Thyroid gland (tissue), 4 donors: ENCODE measurements at regions not wholly inside any gene's neighbourhood (a gene's known extent, or its start where the extent isn't known, plus 50 kb on each side); places are given as distances from the start of the nearest gene placed in this dataset.

ENCODE experiments used
- DNase-seq, 2 donors: peaks; one replicate each; pipeline ENCODE4 v3.0.0-alpha.2; 2019
- H3K27ac ChIP-seq, 3 donors: fragments of 200-600 bp; sonication (generic); 1 replicate in 2 of 3; 2 replicates in 1 of 3; pipeline ENCODE4 v1.5.1; 2016 to 2019; ENCODE audit warnings: mild to moderate bottlenecking in 1 of 3, moderate library complexity in 1 of 3
- H3K27me3 ChIP-seq: fragments of 200-600 bp; sonication (generic); one replicate; pipeline ENCODE4 v1.5.1; 2019
- H3K36me3 ChIP-seq, 2 donors: fragments of 200-600 bp; sonication (generic); one replicate each; pipeline ENCODE4 v1.5.1; 2016 to 2019
- H3K4me1 ChIP-seq, 2 donors: fragments of 200-600 bp; sonication (generic); one replicate each; pipeline ENCODE4 v1.5.1; 2017 to 2019
- H3K4me3 ChIP-seq, 3 donors: fragments of 200-600 bp; sonication (generic); replicated peaks in 1 of 3; 1 replicate in 2 of 3; 2 replicates in 1 of 3; pipeline ENCODE4 v1.5.1; 2016; ENCODE audit warnings: mild to moderate bottlenecking in 1 of 3
- H3K9me3 ChIP-seq: fragments of 200-600 bp; sonication (generic); one replicate; pipeline ENCODE4 v1.5.1; 2017
- CTCF ChIP-seq, 6 experiments: fragments of 200-600 bp in 3 of 6; fragments of 450-650 bp in 3 of 6; sonication (generic) in 3 of 6; IDR thresholded peaks; one replicate each; pipeline ENCODE4 v1.5.1; 2016 to 2019; ENCODE audit warnings: antibody characterized with exemption in 6 of 6, mild to moderate bottlenecking in 2 of 6, inconsistent platforms in 1 of 6, moderate library complexity in 1 of 6
- POLR2A ChIP-seq, 2 donors: fragments of 450-650 bp; IDR thresholded peaks; one replicate each; pipeline ENCODE4 v1.6.1; 2017; ENCODE audit warnings: antibody characterized with exemption in 2 of 2, mild to moderate bottlenecking in 2 of 2, moderate library complexity in 1 of 2
- WGBS, 2 donors: methylation state at CpG; one replicate each; pipeline ENCODE4 v1.1.5; 2017; 5-methylcytosine and 5-hydroxymethylcytosine counted together
- intact Hi-C: fragments of 100-400 bp; cut with DNase I; formaldehyde crosslinking; loops from one replicate; pipeline ENCODE4 v1.15.1; 2023

DNA sequence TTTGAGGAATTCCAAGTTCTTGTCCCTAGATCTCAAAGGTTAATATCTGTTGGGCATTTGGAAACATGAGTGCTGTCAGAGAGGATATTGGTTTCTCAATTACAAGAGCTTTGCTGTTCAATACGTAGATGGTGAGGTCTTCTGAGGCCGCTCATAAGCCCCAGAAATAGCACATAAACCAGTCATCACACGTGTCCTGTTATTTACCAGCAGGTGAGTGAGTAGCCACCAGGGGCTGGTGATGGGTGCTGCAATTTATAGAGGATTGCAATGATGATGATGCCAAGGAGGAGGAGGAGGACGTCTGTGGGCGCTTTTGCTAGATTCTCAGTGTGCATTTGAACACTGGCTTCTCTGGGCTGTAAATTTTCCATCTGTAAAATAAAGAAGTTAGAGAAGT is 89.0 kb downstream of the SALL1 start:
- DNase-seq = no peak
- intact Hi-C loops = no loop called here
- Histone ChIP-seq H3K27ac (no peak overlapping the region), H3K4me1 (no peaks in the 10 kb centered on the region), H3K36me3 (no peaks in the 10 kb centered on the region), H3K27me3 (no peaks in the 10 kb centered on the region), H3K9me3 (no peaks in the 10 kb centered on the region), H3K4me3 (no peak overlapping the region)
- no peak for TF ChIP-seq POLR2A (IDR thresholded peaks at IDR 0.05)
- TF ChIP-seq CTCF (IDR thresholded peaks at IDR 0.05) = no peak
- 79 to 81% methylated on average over 5 of the region's 5 CpGs for WGBS, 2 donors

GRCh38 chr16:51061328-51061727 is 89.7 kb downstream of the SALL1 start:
- TF ChIP-seq POLR2A (IDR thresholded peaks at IDR 0.05) (no peak), CTCF (IDR thresholded peaks at IDR 0.05) (no peak)
- intact Hi-C loops = no loop called here

DNA sequence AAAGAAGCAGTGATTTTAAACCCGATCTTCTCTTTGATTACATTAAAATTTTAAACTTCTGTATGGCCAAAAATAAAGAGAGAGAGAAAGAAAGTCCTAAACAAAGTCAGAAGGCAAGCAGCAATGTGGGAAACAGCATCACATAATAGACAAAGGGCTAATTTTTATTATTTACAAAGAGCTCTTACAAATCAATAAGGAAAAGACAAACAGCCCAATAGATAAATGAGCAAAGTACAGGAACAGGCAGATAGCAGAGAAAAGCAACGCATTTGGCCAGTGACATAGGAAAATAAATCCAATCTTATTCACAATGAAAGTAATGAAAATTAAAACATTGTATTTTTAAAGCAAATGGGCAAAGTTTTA is 93.1 kb downstream of the SALL1 start:
- intact Hi-C loops = no loop called here
- Histone ChIP-seq H3K36me3 (no peaks in the 10 kb centered on the region), H3K4me1 (no peaks in the 10 kb centered on the region)

More at GRCh38 chr16:51061328-51061727, 89.7 kb downstream of the SALL1 start:
- Histone ChIP-seq H3K9me3 (no peaks in the 10 kb centered on the region), H3K27ac (no peak overlapping the region), H3K4me3 (no peak overlapping the region), H3K36me3 (no peaks in the 10 kb centered on the region), H3K4me1 (no peaks in the 10 kb centered on the region), H3K27me3 (no peaks in the 10 kb centered on the region)
- 92% methylated on average over 2 of the region's 2 CpGs for WGBS, 2 donors
- DNase-seq = no peak

DNA sequence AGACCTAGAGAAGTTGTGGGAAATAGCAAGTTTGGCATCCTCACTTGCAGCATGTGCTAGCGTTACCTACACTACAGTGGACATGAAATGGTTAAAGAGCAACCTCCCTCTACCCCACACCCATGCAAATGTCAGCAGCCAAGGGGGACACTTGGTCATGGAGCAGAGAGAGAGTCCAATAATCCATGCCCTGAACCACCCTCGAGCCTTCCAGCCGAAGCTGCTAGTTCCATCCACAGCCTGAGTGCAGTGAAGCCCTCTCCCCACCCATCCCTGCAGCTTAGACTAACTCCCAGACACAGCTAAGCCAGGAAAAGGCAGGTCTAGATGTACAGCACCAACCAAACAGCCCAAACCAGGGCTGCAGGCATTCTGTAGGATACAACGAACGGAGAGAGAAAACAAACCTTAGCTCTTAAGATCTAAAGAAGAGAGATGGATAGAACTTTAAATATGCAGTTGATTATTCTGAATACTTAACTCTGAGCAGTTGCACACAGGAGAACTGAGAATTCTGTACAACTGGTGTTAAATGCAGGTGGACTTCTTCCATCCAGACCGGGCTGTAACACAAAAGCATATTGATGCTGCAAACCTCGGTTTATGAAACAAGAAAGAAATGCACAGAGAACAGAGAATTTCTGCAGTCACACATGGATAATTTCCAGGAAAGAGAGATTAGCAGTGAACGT is 93.8 kb downstream of the SALL1 start:
- no peaks in the 10 kb centered on the region for H3K27me3 ChIP-seq
- intact Hi-C loops = no loop called here
- no peak overlapping the region for H3K27ac ChIP-seq
- H3K36me3 ChIP-seq = no peaks in the 10 kb centered on the region
- DNase-seq = no peak
- 61 to 63% methylated on average over 8 of the region's 8 CpGs for WGBS, 2 donors
- H3K4me1 ChIP-seq = no peaks in the 10 kb centered on the region
- no peak for TF ChIP-seq CTCF (IDR thresholded peaks at IDR 0.05)
- TF ChIP-seq POLR2A (IDR thresholded peaks at IDR 0.05) = no peak
- H3K9me3 ChIP-seq = no peaks in the 10 kb centered on the region
- no peak overlapping the region for H3K4me3 ChIP-seq

More for the DNA sequence above, 93.1 kb downstream of the SALL1 start:
- WGBS, 2 donors = 79 to 86% methylated on average over 2 of the region's 2 CpGs
- no peak for DNase-seq
- Histone ChIP-seq H3K4me3 (no peak overlapping the region), H3K9me3 (no peaks in the 10 kb centered on the region), H3K27ac (no peak overlapping the region), H3K27me3 (no peaks in the 10 kb centered on the region)
- TF ChIP-seq POLR2A (IDR thresholded peaks at IDR 0.05) = no peak
- TF ChIP-seq CTCF (IDR thresholded peaks at IDR 0.05) = no peak

DNA sequence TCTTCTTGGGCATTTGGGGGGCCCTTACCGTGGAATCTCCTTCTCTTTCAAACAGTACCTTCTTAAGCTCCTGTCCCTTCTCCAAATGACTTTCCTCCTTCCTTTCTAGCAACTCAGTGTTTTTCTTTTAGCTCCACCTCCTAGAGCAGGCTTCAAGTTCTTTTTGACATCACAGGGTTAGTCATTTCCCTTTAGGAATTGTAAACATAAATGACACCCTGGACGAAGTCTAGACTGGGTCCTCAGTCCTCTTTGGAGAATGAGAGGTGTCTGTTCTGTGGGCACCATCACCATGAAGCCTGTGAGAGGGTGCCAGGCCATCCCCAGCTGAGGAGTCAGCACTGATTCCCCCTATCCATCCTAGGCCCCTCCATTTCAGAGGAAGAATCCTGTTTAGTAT is 94.7 kb downstream of the SALL1 start:
- Histone ChIP-seq H3K4me1 (no peaks in the 10 kb centered on the region), H3K27me3 (no peaks in the 10 kb centered on the region), H3K36me3 (no peaks in the 10 kb centered on the region), H3K9me3 (no peaks in the 10 kb centered on the region), H3K27ac (no peak overlapping the region), H3K4me3 (no peak overlapping the region)
- no peak for DNase-seq
- intact Hi-C loops = no loop called here
- no peak for TF ChIP-seq POLR2A (IDR thresholded peaks at IDR 0.05)
- no peak for TF ChIP-seq CTCF (IDR thresholded peaks at IDR 0.05)
- 66 to 71% methylated on average over 2 of the region's 2 CpGs for WGBS, 2 donors
